ENCODE measurements at regions not wholly inside any gene's neighbourhood (a gene's known extent, or its start where the extent isn't known, plus 50 kb on each side); places are given as distances from the start of the nearest gene placed in this dataset.

GRCh38 chr12:87920139-87920538 lies 109.1 kb downstream of the C12orf50 start:
- H3K27ac ChIP-seq, result no peak overlapping the region
- TF ChIP-seq, protein P1, sequence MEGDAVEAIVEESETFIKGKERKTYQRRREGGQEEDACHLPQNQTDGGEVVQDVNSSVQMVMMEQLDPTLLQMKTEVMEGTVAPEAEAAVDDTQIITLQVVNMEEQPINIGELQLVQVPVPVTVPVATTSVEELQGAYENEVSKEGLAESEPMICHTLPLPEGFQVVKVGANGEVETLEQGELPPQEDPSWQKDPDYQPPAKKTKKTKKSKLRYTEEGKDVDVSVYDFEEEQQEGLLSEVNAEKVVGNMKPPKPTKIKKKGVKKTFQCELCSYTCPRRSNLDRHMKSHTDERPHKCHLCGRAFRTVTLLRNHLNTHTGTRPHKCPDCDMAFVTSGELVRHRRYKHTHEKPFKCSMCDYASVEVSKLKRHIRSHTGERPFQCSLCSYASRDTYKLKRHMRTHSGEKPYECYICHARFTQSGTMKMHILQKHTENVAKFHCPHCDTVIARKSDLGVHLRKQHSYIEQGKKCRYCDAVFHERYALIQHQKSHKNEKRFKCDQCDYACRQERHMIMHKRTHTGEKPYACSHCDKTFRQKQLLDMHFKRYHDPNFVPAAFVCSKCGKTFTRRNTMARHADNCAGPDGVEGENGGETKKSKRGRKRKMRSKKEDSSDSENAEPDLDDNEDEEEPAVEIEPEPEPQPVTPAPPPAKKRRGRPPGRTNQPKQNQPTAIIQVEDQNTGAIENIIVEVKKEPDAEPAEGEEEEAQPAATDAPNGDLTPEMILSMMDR (conservative IDR thresholded peaks at IDR 0.05), result no peak

DNA sequence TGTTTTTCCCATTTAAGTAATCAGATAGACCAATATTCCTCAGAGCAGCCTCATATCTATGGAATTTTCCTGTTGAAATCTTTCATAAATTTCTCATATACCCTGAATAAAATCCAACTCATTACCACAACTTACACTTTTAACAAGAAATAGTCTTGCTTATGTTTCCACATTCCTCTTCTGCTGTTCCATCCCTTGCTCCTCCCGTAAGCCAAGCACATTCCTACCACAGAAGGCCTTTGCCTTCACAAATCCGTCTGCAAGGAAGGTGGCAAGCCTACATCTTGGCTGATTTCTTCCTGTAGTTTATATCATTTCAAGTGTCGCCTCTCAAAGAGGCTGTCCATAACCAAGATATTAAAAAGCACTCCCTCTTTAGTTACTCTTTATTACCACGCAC lies 127.7 kb downstream of the C12orf50 start:
- no peak overlapping the region for H3K27ac ChIP-seq
- TF ChIP-seq, protein P1 (conservative IDR thresholded peaks at IDR 0.05), result no peak

DNA sequence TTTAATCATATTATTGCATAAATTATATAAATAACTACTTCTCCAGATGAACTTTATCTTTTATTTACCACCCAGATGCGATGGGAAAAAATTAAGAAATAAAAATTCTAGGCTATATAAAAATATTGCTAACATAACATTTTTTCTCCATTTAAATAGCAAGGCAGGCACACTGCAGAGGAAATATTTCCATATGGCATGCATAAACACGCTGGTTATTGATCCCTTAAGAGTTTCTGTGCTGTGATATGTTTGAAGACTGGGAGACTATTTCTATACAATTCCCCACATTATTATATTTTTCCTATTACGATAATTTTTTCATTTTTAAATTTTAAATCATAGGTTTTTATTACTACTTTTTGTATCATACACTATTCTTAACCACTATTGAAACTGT lies 131.5 kb downstream of the C12orf50 start:
- TF ChIP-seq, protein P1 (conservative IDR thresholded peaks at IDR 0.05), result no peak
- H3K27ac ChIP-seq, result no peak overlapping the region

DNA sequence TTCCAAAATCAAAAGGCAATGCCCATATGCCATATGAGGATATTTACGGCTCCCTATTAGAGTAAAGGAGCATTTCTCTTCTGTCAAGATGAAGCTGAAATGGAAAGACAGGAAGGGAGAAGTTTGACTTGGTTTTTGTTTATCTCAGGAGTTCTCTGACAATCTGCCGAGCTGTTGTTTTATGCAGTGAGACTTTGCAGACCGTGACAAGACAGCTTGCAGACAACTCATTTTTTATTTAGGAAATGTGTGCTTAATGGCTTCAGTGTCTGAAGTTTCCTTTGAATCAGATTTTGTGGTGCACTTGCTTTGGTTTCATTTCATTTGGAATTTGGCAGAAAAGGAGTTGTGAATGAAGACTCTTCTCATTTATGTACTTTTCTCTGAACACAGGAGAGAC lies 145.4 kb downstream of the C12orf50 start:
- TF ChIP-seq, protein P1 (conservative IDR thresholded peaks at IDR 0.05), result no peak

DNA sequence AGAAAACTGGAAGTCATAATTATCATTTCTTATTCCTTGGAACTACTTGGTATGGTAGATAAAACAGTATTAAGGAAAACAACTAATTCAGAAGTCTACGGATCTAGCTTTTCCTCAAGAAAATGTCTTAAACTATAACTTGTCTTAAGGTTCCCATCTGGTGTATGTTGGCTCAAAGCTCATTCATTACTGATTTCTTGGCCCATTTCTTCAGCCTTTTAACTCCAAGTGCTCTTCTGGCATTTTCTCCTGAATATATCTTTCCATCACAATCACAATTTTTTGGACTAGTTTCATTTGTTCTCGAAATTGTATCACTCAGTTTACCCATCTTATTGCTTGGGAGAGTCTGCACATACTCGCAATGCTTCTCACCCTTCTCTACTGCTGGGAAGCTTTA lies 150.1 kb downstream of the C12orf50 start:
- no peak overlapping the region for H3K27ac ChIP-seq
- TF ChIP-seq, protein P1 (conservative IDR thresholded peaks at IDR 0.05), result no peak

More for the DNA sequence above, 145.4 kb downstream of the C12orf50 start:
- no peak overlapping the region for H3K27ac ChIP-seq

- H3K27ac ChIP-seq, result no peak overlapping the region
- TF ChIP-seq, protein P1 (conservative IDR thresholded peaks at IDR 0.05), result no peak
Observed at GRCh38 chr12:87870493-87871460, 158.4 kb downstream of the C12orf50 start.

DNA sequence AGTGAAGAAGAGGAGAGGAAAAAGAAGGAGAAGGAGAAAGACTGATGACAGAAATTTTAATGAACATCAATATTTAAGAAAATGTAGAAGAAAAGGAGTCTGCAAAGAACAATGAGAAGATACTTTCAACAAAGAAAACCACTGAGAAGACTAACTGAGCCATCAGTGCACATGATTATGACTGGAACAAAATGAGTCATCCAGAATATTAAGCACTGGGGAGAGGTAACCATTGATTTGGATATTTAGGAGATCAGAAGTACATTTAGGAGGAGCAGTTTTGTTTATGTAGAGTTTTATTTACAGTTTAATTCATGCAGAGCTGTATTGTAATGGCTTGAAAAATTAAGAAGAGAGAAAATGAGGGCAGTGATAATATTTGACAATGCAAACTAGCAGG lies 159.1 kb downstream of the C12orf50 start:
- TF ChIP-seq, protein P1 (conservative IDR thresholded peaks at IDR 0.05), result no peak
- no peak overlapping the region for H3K27ac ChIP-seq
